Heart left ventricle (tissue), 16 donors: ENCODE measurements at regions not wholly inside any gene's neighbourhood (a gene's known extent, or its start where the extent isn't known, plus 50 kb on each side); places are given as distances from the start of the nearest gene placed in this dataset.

Experiments
- ATAC-seq, 4 donors: fragments of 200-7000 bp; cut with Tn5 transposase; one replicate each; pipeline ENCODE4 v1.9.1; 2020 to 2022; ENCODE audit warnings: moderate library complexity in 4 of 4, mild to moderate bottlenecking in 3 of 4, moderate number of reproducible peaks in 1 of 4
- DNase-seq, 5 donors: peaks; one replicate each; pipeline ENCODE4 v3.0.0-alpha.2; 2020
- H3K27ac ChIP-seq, 12 donors: fragments of 200-600 bp; sonication (generic) in 4 of 12; one replicate each; pipeline versions ENCODE4 v1.5.0 to v1.8.0; 2016 to 2022; ENCODE audit warnings: mild to moderate bottlenecking in 2 of 12
- H3K27me3 ChIP-seq, 9 donors: fragments of 200-600 bp; sonication (generic) in 2 of 9; one replicate each; pipeline versions ENCODE4 v1.5.1 to v1.8.0; 2016 to 2022; ENCODE audit warnings: mild to moderate bottlenecking in 3 of 9
- H3K36me3 ChIP-seq, 9 donors: fragments of 200-600 bp; sonication (generic) in 2 of 9; one replicate each; pipeline versions ENCODE4 v1.5.0 to v1.8.0; 2018 to 2022; ENCODE audit warnings: mild to moderate bottlenecking in 2 of 9
- H3K4me1 ChIP-seq, 12 donors: fragments of 200-600 bp; sonication (generic) in 4 of 12; one replicate each; pipeline versions ENCODE4 v1.5.0 to v1.8.0; 2016 to 2022; ENCODE audit warnings: mild to moderate bottlenecking in 3 of 12
- H3K4me3 ChIP-seq, 12 donors: fragments of 200-600 bp; sonication (generic) in 4 of 12; one replicate each; pipeline versions ENCODE4 v1.5.0 to v1.8.0; 2017 to 2022; ENCODE audit warnings: mild to moderate bottlenecking in 9 of 12, moderate library complexity in 4 of 12
- H3K9me3 ChIP-seq, 12 donors: fragments of 200-600 bp; sonication (generic) in 4 of 12; one replicate each; pipeline versions ENCODE4 v1.5.0 to v1.8.0; 2016 to 2022; ENCODE audit warnings: mild to moderate bottlenecking in 1 of 12
- POLR2A ChIP-seq, 2 donors: fragments of 450-650 bp; IDR thresholded peaks; one replicate each; pipeline ENCODE4 v1.6.1; 2017; ENCODE audit warnings: antibody characterized with exemption in 2 of 2, mild to moderate bottlenecking in 2 of 2, moderate library complexity in 2 of 2
- WGBS, 4 donors: extraction: QIAGEN DNeasy Blood & Tissue Kit in 2 of 4; methylation state at CpG; one replicate each; pipeline versions ENCODE4 v1.1.5 to v1.1.7; 2013 to 2018; 5-methylcytosine and 5-hydroxymethylcytosine counted together
- intact Hi-C, 10 donors: fragments of 100-400 bp; cut with DNase I; formaldehyde crosslinking; loops; one replicate each; pipeline versions ENCODE4 v1.11.1 to v1.14.2; 2022
- TF ChIP-seq, protein P1 (sequence below), 12 donors: fragments of 200-600 bp; sonication (generic) in 4 of 12; IDR thresholded peaks; one replicate each; pipeline versions ENCODE4 v1.5.0 to v1.8.0; 2018 to 2022; ENCODE audit warnings: antibody characterized with exemption in 12 of 12, mild to moderate bottlenecking in 5 of 12
- donor health status: ischemic (EF 13 %, LVEDD 7.1; RV severe dilation, severe dysfunction).
- donor health status: healthy with polysubstance abuse.
- donor health status: DM: no; HTN: yes; CAD: no.
- donor health status: DM: no; HTN: no; CAD: no.
- donor health status: ischemic (EF 25% LVEDD 6.9; RV normal size, moderate dysfunction).
- donor health status: ischemic (EF 25% LVEDD 5.7; RV mildly dilated, moderate dysfunction).
- donor health status: healthy.
- donor health status: DM: yes; HTN: yes; CAD: no.
- donor health status: ischemic (EF 35%, LVEDD 5.7; RV mildly dilated, moderate dysfunction).
- donor health status: nonischemic (EF 11% LVEDD 7.7; RV severe dilation, severe dysfunction).
- donor health status: DM: yes; HTN: yes; CAD: no.
- donor health status: PGD.
- donor health status: ischemic (EF 29% LVEDD 5.4; RV normal size, mild dysfunction).
- donor health status: nonischemic (EF 23%, LVEDD 6.1; RV moderate dilation, normal function).

DNA sequence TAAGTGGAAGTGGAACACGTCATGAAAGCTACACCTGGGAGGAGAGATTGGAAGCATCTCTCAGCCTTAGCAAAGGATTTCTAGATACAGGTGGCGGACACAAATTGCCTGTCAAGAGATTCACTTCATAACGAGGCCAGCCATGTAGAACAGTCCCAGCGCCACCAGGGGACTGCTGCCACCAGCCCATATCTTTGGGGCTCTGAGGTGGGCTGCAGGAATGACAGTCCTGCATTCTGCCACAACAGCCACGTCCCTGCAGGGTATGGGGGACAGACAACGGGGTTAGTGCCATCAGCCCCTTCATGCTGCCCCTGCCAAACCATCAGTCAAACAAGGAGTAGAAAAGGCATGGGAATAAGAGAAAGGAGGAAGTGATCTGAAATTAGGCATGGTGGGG is 81.2 kb upstream of the SASH1 start:
- 81 to 87% (median 85%) methylated on average over 6 of the region's 6 CpGs for WGBS, 4 donors
- H3K36me3 ChIP-seq, result no peaks in the 10 kb centered on the region
- no peaks in the 10 kb centered on the region for H3K4me1 ChIP-seq
- no peaks in the 10 kb centered on the region for H3K27me3 ChIP-seq
- no peak for TF ChIP-seq POLR2A (IDR thresholded peaks at IDR 0.05)
- TF ChIP-seq, protein P1, sequence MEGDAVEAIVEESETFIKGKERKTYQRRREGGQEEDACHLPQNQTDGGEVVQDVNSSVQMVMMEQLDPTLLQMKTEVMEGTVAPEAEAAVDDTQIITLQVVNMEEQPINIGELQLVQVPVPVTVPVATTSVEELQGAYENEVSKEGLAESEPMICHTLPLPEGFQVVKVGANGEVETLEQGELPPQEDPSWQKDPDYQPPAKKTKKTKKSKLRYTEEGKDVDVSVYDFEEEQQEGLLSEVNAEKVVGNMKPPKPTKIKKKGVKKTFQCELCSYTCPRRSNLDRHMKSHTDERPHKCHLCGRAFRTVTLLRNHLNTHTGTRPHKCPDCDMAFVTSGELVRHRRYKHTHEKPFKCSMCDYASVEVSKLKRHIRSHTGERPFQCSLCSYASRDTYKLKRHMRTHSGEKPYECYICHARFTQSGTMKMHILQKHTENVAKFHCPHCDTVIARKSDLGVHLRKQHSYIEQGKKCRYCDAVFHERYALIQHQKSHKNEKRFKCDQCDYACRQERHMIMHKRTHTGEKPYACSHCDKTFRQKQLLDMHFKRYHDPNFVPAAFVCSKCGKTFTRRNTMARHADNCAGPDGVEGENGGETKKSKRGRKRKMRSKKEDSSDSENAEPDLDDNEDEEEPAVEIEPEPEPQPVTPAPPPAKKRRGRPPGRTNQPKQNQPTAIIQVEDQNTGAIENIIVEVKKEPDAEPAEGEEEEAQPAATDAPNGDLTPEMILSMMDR (IDR thresholded peaks at IDR 0.05), result no peak
- intact Hi-C loops, result no loop called here
- H3K27ac ChIP-seq, result no peak overlapping the region
- H3K4me3 ChIP-seq, result no peak overlapping the region
- no peak for DNase-seq
- no peak for ATAC-seq
- no peaks in the 10 kb centered on the region for H3K9me3 ChIP-seq

DNA sequence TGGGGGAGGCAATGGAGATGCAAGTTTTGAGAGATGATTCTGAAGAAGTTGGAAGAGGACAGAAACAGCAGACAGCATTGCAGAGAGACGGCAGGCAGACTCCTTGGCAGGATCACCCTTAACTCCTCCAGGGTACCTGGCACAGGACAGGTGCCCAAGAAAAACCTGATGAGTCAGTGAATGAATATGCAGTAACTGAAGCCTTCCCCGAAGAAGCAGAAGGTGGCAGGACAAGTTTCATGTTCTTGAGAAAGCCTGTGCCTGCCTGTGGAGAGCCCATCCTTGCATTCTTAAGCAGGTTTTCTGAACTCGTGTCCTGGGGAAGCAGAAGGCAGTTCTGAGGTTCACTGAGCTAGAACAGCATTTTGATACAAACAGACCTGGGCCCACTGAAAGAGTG is 79.6 kb upstream of the SASH1 start:
- DNase-seq (no peak), ATAC-seq (no peak)
- Histone ChIP-seq H3K27me3 (no peaks in the 10 kb centered on the region), H3K27ac (no peak overlapping the region), H3K9me3 (no peaks in the 10 kb centered on the region), H3K4me3 (no peak overlapping the region), H3K36me3 (no peaks in the 10 kb centered on the region), H3K4me1 (peaks cover 0 to 6% (median 0%) of the 10 kb centered on the region in 12 donors)
- 84 to 92% (median 86%) methylated on average over 3 of the region's 3 CpGs for WGBS, 4 donors
- TF ChIP-seq, protein P1 (IDR thresholded peaks at IDR 0.05), result no peak
- TF ChIP-seq POLR2A (IDR thresholded peaks at IDR 0.05), result no peak
- intact Hi-C loops, result no loop called here

DNA sequence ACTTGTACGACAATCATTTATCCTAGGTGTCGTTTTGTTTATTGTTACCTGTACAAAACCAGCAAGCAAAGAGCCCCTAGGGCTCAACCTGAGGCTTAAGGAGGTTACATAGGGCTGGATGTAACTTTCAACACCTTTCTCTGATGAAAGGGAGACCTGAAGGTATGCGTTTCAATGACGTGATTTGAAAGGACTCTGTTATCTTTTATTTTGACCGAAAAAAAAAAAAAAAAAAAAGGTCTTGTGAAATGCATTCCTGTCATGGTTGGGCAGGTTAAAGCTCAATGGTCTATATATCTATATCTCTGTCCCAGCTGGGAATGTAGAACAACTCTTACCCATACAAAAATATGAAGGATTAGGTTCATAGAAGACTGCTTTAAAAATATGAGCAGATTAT is 78.7 kb upstream of the SASH1 start:
- TF ChIP-seq, protein P1 (IDR thresholded peaks at IDR 0.05), result no peak
- TF ChIP-seq POLR2A (IDR thresholded peaks at IDR 0.05), result no peak
- H3K27ac ChIP-seq, result no peak overlapping the region
- DNase-seq, result no peak
- H3K4me1 ChIP-seq, result peaks cover 0 to 6% (median 0%) of the 10 kb centered on the region in 12 donors
- H3K4me3 ChIP-seq, result no peak overlapping the region
- H3K27me3 ChIP-seq, result no peaks in the 10 kb centered on the region
- WGBS, 4 donors, result 55 to 66% (median 63%) methylated on average over 5 of the region's 5 CpGs
- intact Hi-C loops, result no loop called here
- ATAC-seq, result no peak
- no peaks in the 10 kb centered on the region for H3K9me3 ChIP-seq
- H3K36me3 ChIP-seq, result no peaks in the 10 kb centered on the region

- H3K36me3 ChIP-seq, result no peaks in the 10 kb centered on the region
- DNase-seq (no peak), ATAC-seq (no peak)
- TF ChIP-seq, protein P1 (IDR thresholded peaks at IDR 0.05), result no peak
- TF ChIP-seq POLR2A (IDR thresholded peaks at IDR 0.05), result no peak
- no peak overlapping the region for H3K27ac ChIP-seq
- H3K4me1 ChIP-seq, result peaks cover 0 to 6% (median 0%) of the 10 kb centered on the region in 12 donors
- intact Hi-C loops, result no loop called here
- 85 to 92% (median 90%) methylated on average over 2 of the region's 2 CpGs for WGBS, 4 donors
- H3K27me3 ChIP-seq, result no peaks in the 10 kb centered on the region
- H3K4me3 ChIP-seq, result no peak overlapping the region
- H3K9me3 ChIP-seq, result no peaks in the 10 kb centered on the region
These were observed 77.6 kb upstream of the SASH1 start for GRCh38 chr6:148265054-148265453.
